Neutrophil (primary cell): ENCODE measurements at regions not wholly inside any gene's neighbourhood (a gene's known extent, or its start where the extent isn't known, plus 50 kb on each side); places are given as distances from the start of the nearest gene placed in this dataset.
"Not testable (repeated sequence)": the region's sequence is repeated elsewhere in the genome, so short reads cannot be mapped to it uniquely, and the experiment has no call there.

ENCODE experiments used
- H3K27ac ChIP-seq: fragments of 200-600 bp; sonication (generic); 2 replicates; pipeline ENCODE4 v1.5.1; 2016; ENCODE audit warnings: mild to moderate bottlenecking, moderate library complexity
- H3K27me3 ChIP-seq: fragments of 200-600 bp; sonication (generic); 2 replicates; pipeline ENCODE4 v1.6.0; 2016; ENCODE audit warnings: mild to moderate bottlenecking
- H3K36me3 ChIP-seq: fragments of 200-600 bp; sonication (generic); 2 replicates; pipeline ENCODE4 v1.5.1; 2017
- H3K4me1 ChIP-seq, 2 experiments: fragments of 200-600 bp in 1 of 2; sonication (generic) in 1 of 2; 1 replicate in 1 of 2; 2 replicates in 1 of 2; pipeline versions ENCODE4 v1.5.1 to v1.6.1; 2013 to 2016; ENCODE audit warnings: low read depth in 1 of 2, low read length in 1 of 2, mild to moderate bottlenecking in 1 of 2, moderate library complexity in 1 of 2; ENCODE audit not compliant: control insufficient read depth in 1 of 2, insufficient read depth in 1 of 2
- H3K4me3 ChIP-seq, 2 experiments: fragments of 200-600 bp in 1 of 2; sonication (generic) in 1 of 2; 1 replicate in 1 of 2; 2 replicates in 1 of 2; pipeline ENCODE4 v1.5.1; 2013 to 2016; ENCODE audit warnings: low read depth in 1 of 2, low read length in 1 of 2, mild to moderate bottlenecking in 1 of 2, moderate library complexity in 1 of 2
- H3K9me3 ChIP-seq: fragments of 200-600 bp; sonication (generic); 2 replicates; pipeline ENCODE4 v1.5.1; 2016
- CTCF ChIP-seq: fragments of 200-600 bp; sonication (generic); IDR thresholded peaks from 2 replicates; pipeline ENCODE4 v1.5.1; 2016; ENCODE audit warnings: antibody characterized with exemption

GRCh38 chr5:60036192-60036938 is 142.8 kb upstream of the PDE4D start:
- Histone ChIP-seq H3K4me1 (no peaks in the 10 kb centered on the region), H3K27ac (no peak overlapping the region), H3K27me3 (no peaks in the 10 kb centered on the region), H3K36me3 (no peaks in the 10 kb centered on the region), H3K9me3 (no peaks in the 10 kb centered on the region), H3K4me3 (no peak overlapping the region)
- TF ChIP-seq CTCF: no peak

- H3K27me3 ChIP-seq: no peaks in the 10 kb centered on the region
- no peak for TF ChIP-seq CTCF
- no peak overlapping the region for H3K4me3 ChIP-seq
- no peak overlapping the region for H3K27ac ChIP-seq
- H3K9me3 ChIP-seq: no peaks in the 10 kb centered on the region
- no peaks in the 10 kb centered on the region for H3K4me1 ChIP-seq
- no peaks in the 10 kb centered on the region for H3K36me3 ChIP-seq
Observed at GRCh38 chr5:60026161-60026560, 132.6 kb upstream of the PDE4D start.

- TF ChIP-seq CTCF: no peak
- Histone ChIP-seq H3K27me3 (no peaks in the 10 kb centered on the region), H3K36me3 (no peaks in the 10 kb centered on the region), H3K27ac (no peak overlapping the region), H3K4me1 (no peaks in the 10 kb centered on the region), H3K4me3 (no peak overlapping the region), H3K9me3 (no peaks in the 10 kb centered on the region)
Observed at GRCh38 chr5:60024104-60024503, 130.6 kb upstream of the PDE4D start.

GRCh38 chr5:60023255-60023654 is 129.7 kb upstream of the PDE4D start:
- H3K27me3 ChIP-seq: no peaks in the 10 kb centered on the region
- H3K9me3 ChIP-seq: no peaks in the 10 kb centered on the region
- H3K4me3 ChIP-seq: no peak overlapping the region
- H3K27ac ChIP-seq: no peak overlapping the region
- no peaks in the 10 kb centered on the region for H3K4me1 ChIP-seq
- no peak for TF ChIP-seq CTCF
- H3K36me3 ChIP-seq: no peaks in the 10 kb centered on the region

- Histone ChIP-seq H3K9me3 (no peaks in the 10 kb centered on the region), H3K27me3 (no peaks in the 10 kb centered on the region), H3K4me3 (no peak overlapping the region), H3K27ac (no peak overlapping the region), H3K36me3 (no peaks in the 10 kb centered on the region), H3K4me1 (peaks cover 0 to 6% of the 10 kb centered on the region in 2 experiments)
- no peak for TF ChIP-seq CTCF
Observed at GRCh38 chr5:60020457-60020856, 126.9 kb upstream of the PDE4D start.

GRCh38 chr5:60018960-60019359 is 125.4 kb upstream of the PDE4D start:
- not testable (repeated sequence) for H3K4me3 ChIP-seq, H3K27ac ChIP-seq, H3K4me1 ChIP-seq

More at GRCh38 chr5:60018960-60019359, 125.4 kb upstream of the PDE4D start:
- not testable (repeated sequence) for H3K36me3 ChIP-seq, H3K27me3 ChIP-seq, H3K9me3 ChIP-seq
